ENCODE measurements at regions not wholly inside any gene's neighbourhood (a gene's known extent, or its start where the extent isn't known, plus 50 kb on each side); places are given as distances from the start of the nearest gene placed in this dataset.

DNA sequence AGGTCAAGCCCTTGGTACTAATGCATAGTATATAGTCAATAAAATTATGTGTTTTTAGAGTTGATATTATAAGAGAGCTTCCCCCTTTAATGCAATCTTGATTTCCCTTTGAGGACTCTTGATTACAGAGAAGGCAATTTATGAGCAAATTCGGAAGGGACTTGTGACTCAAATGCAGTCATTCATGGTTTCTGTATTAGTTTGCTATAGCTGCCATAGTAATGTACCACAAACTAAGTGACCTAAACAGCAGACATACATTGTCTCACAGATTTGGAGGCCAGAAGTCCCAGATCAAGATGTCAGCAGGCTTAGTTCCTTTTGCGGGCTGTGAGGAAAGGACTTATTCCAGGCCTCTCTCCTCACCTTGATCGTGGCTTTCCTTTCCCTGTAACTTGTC, 933.4 kb downstream of the NLGN4Y start:
- Histone ChIP-seq H3K79me2 (ENCODE audit: low read length) (no peaks in the 10 kb centered on the region), H3K4me3 (ENCODE audit: low read length) (no peak overlapping the region), H2AFZ (ENCODE audit: low read depth, low read length) (no peak overlapping the region), H3K9ac (ENCODE audit: low read length) (no peak overlapping the region), H3K27ac (ENCODE audit: low read length) (no peak overlapping the region), H3K27me3 (ENCODE audit: low read depth, low read length) (no peaks in the 10 kb centered on the region), H3K36me3 (replicated peaks; ENCODE audit: low read depth, low read length) (no peaks in the 10 kb centered on the region), H3K9me3 (ENCODE audit: insufficient read depth, low read length) (no peaks in the 10 kb centered on the region), H3K4me2 (ENCODE audit: low read length) (no peak overlapping the region), H4K20me1 (ENCODE audit: insufficient read depth, low read length) (no peaks in the 10 kb centered on the region), H3K4me1 (ENCODE audit: low read length) (peaks cover 10% of the 10 kb centered on the region)
- TF ChIP-seq EZH2phosphoT487 (IDR thresholded peaks at IDR 0.05; ENCODE audit: low read depth): no peak
- TF ChIP-seq, protein P1, sequence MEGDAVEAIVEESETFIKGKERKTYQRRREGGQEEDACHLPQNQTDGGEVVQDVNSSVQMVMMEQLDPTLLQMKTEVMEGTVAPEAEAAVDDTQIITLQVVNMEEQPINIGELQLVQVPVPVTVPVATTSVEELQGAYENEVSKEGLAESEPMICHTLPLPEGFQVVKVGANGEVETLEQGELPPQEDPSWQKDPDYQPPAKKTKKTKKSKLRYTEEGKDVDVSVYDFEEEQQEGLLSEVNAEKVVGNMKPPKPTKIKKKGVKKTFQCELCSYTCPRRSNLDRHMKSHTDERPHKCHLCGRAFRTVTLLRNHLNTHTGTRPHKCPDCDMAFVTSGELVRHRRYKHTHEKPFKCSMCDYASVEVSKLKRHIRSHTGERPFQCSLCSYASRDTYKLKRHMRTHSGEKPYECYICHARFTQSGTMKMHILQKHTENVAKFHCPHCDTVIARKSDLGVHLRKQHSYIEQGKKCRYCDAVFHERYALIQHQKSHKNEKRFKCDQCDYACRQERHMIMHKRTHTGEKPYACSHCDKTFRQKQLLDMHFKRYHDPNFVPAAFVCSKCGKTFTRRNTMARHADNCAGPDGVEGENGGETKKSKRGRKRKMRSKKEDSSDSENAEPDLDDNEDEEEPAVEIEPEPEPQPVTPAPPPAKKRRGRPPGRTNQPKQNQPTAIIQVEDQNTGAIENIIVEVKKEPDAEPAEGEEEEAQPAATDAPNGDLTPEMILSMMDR (IDR thresholded peaks at IDR 0.05; ENCODE audit: low read depth, low read length): no peak

DNA sequence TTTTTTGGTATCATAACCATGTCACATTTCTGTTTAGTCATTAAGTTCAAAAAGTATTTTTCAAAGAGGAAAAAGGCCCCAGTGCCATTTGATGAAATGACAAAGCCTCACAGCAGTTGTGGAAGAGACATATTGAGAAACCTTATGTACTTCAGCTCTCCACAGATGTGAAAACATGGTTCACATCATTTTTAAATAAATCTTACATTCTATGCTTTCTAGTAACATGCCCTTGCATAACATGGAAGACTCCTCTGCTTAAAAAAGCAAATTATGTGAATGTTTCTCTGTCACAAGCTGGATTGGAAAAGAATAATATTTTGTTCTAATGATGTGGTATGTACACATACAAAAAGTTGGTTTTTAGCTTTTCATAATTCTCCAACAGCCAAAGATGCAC, 934.1 kb downstream of the NLGN4Y start:
- H3K4me3 ChIP-seq (ENCODE audit: low read length): no peak overlapping the region
- no peaks in the 10 kb centered on the region for H3K9me3 ChIP-seq (ENCODE audit: insufficient read depth, low read length)
- no peaks in the 10 kb centered on the region for H3K79me2 ChIP-seq (ENCODE audit: low read length)

DNA sequence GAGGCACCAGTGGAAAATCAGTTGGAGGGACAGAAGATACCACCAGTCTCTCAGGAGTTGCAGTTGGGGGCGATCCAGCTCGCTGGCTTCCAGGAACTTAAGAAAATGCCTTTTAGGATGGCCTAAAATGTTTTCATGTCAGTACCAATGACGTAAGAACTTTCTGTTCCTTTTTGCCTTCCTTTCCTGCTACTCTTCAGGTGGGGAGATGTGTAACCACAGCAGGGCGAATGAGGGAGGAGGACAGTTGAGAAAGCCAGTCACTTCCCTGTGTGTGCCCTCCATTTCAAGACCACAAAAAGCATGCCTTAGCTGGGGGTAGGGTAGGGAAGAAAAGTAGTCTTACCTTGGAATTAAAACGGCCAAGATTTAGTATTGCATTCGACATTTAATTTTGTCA, 941.6 kb downstream of the NLGN4Y start:
- Histone ChIP-seq H3K79me2 (ENCODE audit: low read length) (no peaks in the 10 kb centered on the region), H3K9ac (ENCODE audit: low read length) (no peak overlapping the region)

More for the DNA sequence above, 934.1 kb downstream of the NLGN4Y start:
- Histone ChIP-seq H4K20me1 (ENCODE audit: insufficient read depth, low read length) (no peaks in the 10 kb centered on the region), H3K36me3 (replicated peaks; ENCODE audit: low read depth, low read length) (no peaks in the 10 kb centered on the region), H3K4me1 (ENCODE audit: low read length) (peaks cover 10% of the 10 kb centered on the region), H3K27me3 (ENCODE audit: low read depth, low read length) (no peaks in the 10 kb centered on the region), H3K9ac (ENCODE audit: low read length) (no peak overlapping the region), H3K27ac (ENCODE audit: low read length) (no peak overlapping the region), H3K4me2 (ENCODE audit: low read length) (no peak overlapping the region), H2AFZ (ENCODE audit: low read depth, low read length) (no peak overlapping the region)
- TF ChIP-seq EZH2phosphoT487 (IDR thresholded peaks at IDR 0.05; ENCODE audit: low read depth): no peak
- TF ChIP-seq, protein P1 (IDR thresholded peaks at IDR 0.05; ENCODE audit: low read depth, low read length): no peak

DNA sequence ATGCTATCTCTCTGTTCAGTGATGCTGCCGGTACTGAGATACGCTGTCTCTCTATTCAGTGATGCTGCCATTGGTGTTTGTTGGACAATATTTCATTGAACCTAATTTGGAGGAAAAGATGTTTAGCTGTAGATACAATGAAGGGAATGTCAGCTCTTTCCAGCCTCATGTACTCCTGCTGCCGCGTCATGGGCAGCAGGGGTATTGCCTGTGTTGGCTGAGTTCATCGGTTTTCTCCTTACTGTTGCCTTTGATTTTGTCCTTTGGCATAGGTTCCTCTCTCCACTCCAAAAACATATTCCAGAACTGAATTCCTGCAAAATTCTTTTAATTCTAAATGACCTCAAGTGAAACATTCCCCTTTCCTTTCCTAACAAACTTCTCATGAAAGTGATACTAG, 942.6 kb downstream of the NLGN4Y start:
- Histone ChIP-seq H3K9me3 (ENCODE audit: insufficient read depth, low read length) (no peaks in the 10 kb centered on the region), H2AFZ (ENCODE audit: low read depth, low read length) (no peak overlapping the region), H3K36me3 (replicated peaks; ENCODE audit: low read depth, low read length) (no peaks in the 10 kb centered on the region), H3K27ac (ENCODE audit: low read length) (no peak overlapping the region), H4K20me1 (ENCODE audit: insufficient read depth, low read length) (no peaks in the 10 kb centered on the region), H3K27me3 (ENCODE audit: low read depth, low read length) (no peaks in the 10 kb centered on the region), H3K4me1 (ENCODE audit: low read length) (peaks cover 20% of the 10 kb centered on the region), H3K4me2 (ENCODE audit: low read length) (no peak overlapping the region), H3K4me3 (ENCODE audit: low read length) (no peak overlapping the region), H3K79me2 (ENCODE audit: low read length) (no peaks in the 10 kb centered on the region), H3K9ac (ENCODE audit: low read length) (no peak overlapping the region)
- TF ChIP-seq EZH2phosphoT487 (IDR thresholded peaks at IDR 0.05; ENCODE audit: low read depth): no peak
- TF ChIP-seq, protein P1 (IDR thresholded peaks at IDR 0.05; ENCODE audit: low read depth, low read length): no peak

More for the DNA sequence above, 941.6 kb downstream of the NLGN4Y start:
- Histone ChIP-seq H3K27ac (ENCODE audit: low read length) (no peak overlapping the region), H3K4me3 (ENCODE audit: low read length) (no peak overlapping the region), H4K20me1 (ENCODE audit: insufficient read depth, low read length) (no peaks in the 10 kb centered on the region), H2AFZ (ENCODE audit: low read depth, low read length) (no peak overlapping the region), H3K36me3 (replicated peaks; ENCODE audit: low read depth, low read length) (no peaks in the 10 kb centered on the region), H3K4me1 (ENCODE audit: low read length) (peaks cover 22% of the 10 kb centered on the region), H3K27me3 (ENCODE audit: low read depth, low read length) (no peaks in the 10 kb centered on the region), H3K9me3 (ENCODE audit: insufficient read depth, low read length) (no peaks in the 10 kb centered on the region), H3K4me2 (ENCODE audit: low read length) (peak overlapping the region; percentile 39; the same call in 1 of the 2 replicates)
- TF ChIP-seq, protein P1 (IDR thresholded peaks at IDR 0.05; ENCODE audit: low read depth, low read length): no peak
- TF ChIP-seq EZH2phosphoT487 (IDR thresholded peaks at IDR 0.05; ENCODE audit: low read depth): no peak
